Glutamatergic neuron (in vitro differentiated cells): ENCODE measurements at regions not wholly inside any gene's neighbourhood (a gene's known extent, or its start where the extent isn't known, plus 50 kb on each side); places are given as distances from the start of the nearest gene placed in this dataset.

ENCODE experiments used
- DNase-seq: peaks from one replicate; pipeline ENCODE4 v3.0.0; 2022
- H3K27ac Mint-ChIP-seq: one replicate; pipeline ENCODE4 v1.8.0; 2020; ENCODE audit warnings: mild to moderate bottlenecking, mixed read lengths, inconsistent platforms; ENCODE audit not compliant: unreplicated experiment
- H3K27me3 Mint-ChIP-seq: one replicate; pipeline ENCODE4 v1.8.0; 2020; ENCODE audit warnings: mild to moderate bottlenecking, moderate library complexity, mixed read lengths, inconsistent platforms; ENCODE audit not compliant: unreplicated experiment
- H3K36me3 Mint-ChIP-seq: one replicate; pipeline ENCODE4 v1.8.0; 2020; ENCODE audit warnings: mild to moderate bottlenecking, mixed read lengths, inconsistent platforms; ENCODE audit not compliant: unreplicated experiment
- H3K4me1 Mint-ChIP-seq: one replicate; pipeline ENCODE4 v1.8.0; 2020; ENCODE audit warnings: mild to moderate bottlenecking, low read depth, mixed read lengths, inconsistent platforms; ENCODE audit not compliant: unreplicated experiment
- H3K4me3 Mint-ChIP-seq: one replicate; pipeline ENCODE4 v1.8.0; 2020; ENCODE audit warnings: mild to moderate bottlenecking, mixed read lengths, inconsistent platforms; ENCODE audit not compliant: unreplicated experiment
- H3K9me3 Mint-ChIP-seq: one replicate; pipeline ENCODE4 v1.8.0; 2020; ENCODE audit warnings: mild to moderate bottlenecking, moderate library complexity, mixed read lengths, inconsistent platforms; ENCODE audit not compliant: unreplicated experiment
- TF ChIP-seq, protein P1 (sequence below): fragments of 200-600 bp; sonication (generic); IDR thresholded peaks from one replicate; pipeline ENCODE4 v1.5.0; 2021; ENCODE audit not compliant: partially characterized antibody, unreplicated experiment

DNA sequence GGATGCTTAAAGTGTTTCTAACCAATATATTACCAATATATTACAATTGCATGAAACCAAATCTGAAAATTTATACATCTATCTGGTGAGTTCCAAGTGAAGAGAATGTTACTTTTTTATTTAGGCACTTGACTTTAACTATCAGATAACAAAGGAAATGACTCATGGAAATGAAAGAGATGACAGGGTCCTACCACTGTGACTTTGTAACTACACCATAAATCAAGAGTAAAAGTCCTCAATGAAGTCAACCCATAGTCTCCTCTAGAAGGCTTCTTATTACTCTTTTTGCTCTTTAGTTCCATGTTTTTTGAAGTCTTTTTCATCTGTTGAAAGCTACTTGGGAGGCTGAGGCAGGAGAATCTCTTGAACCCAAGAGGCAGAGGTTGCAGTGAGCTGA is 545.0 kb upstream of the PIK3C3 start:
- no peak for DNase-seq
- no peaks in the 10 kb centered on the region for H3K36me3 Mint-ChIP-seq
- H3K27ac Mint-ChIP-seq, result no peak overlapping the region
- H3K27me3 Mint-ChIP-seq, result no peaks in the 10 kb centered on the region
- TF ChIP-seq, protein P1, sequence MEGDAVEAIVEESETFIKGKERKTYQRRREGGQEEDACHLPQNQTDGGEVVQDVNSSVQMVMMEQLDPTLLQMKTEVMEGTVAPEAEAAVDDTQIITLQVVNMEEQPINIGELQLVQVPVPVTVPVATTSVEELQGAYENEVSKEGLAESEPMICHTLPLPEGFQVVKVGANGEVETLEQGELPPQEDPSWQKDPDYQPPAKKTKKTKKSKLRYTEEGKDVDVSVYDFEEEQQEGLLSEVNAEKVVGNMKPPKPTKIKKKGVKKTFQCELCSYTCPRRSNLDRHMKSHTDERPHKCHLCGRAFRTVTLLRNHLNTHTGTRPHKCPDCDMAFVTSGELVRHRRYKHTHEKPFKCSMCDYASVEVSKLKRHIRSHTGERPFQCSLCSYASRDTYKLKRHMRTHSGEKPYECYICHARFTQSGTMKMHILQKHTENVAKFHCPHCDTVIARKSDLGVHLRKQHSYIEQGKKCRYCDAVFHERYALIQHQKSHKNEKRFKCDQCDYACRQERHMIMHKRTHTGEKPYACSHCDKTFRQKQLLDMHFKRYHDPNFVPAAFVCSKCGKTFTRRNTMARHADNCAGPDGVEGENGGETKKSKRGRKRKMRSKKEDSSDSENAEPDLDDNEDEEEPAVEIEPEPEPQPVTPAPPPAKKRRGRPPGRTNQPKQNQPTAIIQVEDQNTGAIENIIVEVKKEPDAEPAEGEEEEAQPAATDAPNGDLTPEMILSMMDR, result no peak
- no peak overlapping the region for H3K4me3 Mint-ChIP-seq
- no peaks in the 10 kb centered on the region for H3K9me3 Mint-ChIP-seq
- no peaks in the 10 kb centered on the region for H3K4me1 Mint-ChIP-seq

DNA sequence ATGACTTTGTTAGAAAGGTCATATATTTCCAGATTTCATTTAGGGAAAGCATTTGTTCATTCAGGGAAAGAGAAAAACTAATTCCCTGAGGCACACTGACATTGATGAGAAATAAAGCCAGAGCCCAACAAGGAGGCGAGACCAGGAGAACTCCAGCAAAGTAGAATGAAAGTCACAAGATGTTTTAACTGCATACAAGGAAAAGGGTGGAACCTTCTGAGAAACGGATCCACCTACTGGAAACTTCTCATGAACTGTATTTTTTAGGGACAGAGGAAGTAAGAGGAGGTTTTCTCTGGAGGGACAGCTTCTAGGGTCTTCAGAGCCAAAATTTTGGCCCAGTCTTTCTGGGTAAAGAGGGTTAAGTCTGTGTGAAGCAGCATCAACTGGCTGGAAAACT is 548.2 kb upstream of the PIK3C3 start:
- no peaks in the 10 kb centered on the region for H3K27me3 Mint-ChIP-seq
- no peak for DNase-seq
- H3K36me3 Mint-ChIP-seq, result no peaks in the 10 kb centered on the region
- H3K9me3 Mint-ChIP-seq, result no peaks in the 10 kb centered on the region
- TF ChIP-seq, protein P1, result no peak
- H3K4me3 Mint-ChIP-seq, result no peak overlapping the region
- H3K27ac Mint-ChIP-seq, result no peak overlapping the region
- H3K4me1 Mint-ChIP-seq, result no peaks in the 10 kb centered on the region

DNA sequence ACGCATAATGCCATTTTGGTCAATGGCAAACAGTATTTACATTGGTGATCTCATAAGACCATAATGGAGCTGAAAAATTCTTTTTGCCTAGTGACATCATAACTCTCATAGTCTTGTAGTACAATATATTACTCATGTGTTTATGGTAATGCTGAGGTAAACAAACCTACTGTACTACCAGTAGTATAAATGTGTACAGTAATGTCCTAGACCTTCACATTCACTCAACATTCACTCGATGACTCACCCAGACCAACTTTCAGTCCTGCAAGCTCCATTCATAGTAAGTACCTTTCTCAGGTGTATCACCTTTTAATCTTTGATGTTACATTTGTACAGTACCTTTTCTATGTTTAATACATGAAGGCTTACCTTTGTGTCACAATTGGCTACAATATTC is 558.2 kb upstream of the PIK3C3 start:
- no peak overlapping the region for H3K27ac Mint-ChIP-seq
- TF ChIP-seq, protein P1, result no peak
- no peaks in the 10 kb centered on the region for H3K4me1 Mint-ChIP-seq
- no peak overlapping the region for H3K4me3 Mint-ChIP-seq
- no peak for DNase-seq
- no peaks in the 10 kb centered on the region for H3K27me3 Mint-ChIP-seq
- H3K9me3 Mint-ChIP-seq, result peaks cover 2% of the 10 kb centered on the region
- H3K36me3 Mint-ChIP-seq, result no peaks in the 10 kb centered on the region

DNA sequence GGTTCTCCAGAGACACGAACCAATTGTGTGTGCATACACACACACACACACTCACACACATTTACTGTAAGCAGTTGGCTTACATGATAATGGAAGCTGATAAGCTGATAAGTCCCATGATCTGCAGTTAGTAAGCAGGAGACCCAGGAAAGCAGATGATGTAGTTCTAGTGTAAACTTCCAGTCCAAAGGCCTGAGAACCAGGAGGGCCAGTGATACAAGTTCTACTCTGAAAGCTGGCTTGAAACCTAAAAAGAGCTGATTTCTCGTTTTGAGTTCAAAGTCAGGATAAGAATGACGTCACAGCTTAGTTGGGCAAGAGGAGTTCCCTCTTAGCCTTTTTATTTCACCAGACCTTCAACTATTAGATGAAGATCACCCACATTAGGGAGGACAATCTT is 558.8 kb upstream of the PIK3C3 start:
- Mint-ChIP-seq H3K9me3 (peaks cover 2% of the 10 kb centered on the region), H3K27ac (no peak overlapping the region), H3K36me3 (no peaks in the 10 kb centered on the region), H3K4me1 (peaks cover 6% of the 10 kb centered on the region), H3K4me3 (no peak overlapping the region), H3K27me3 (peaks cover 2% of the 10 kb centered on the region)
- TF ChIP-seq, protein P1, result no peak
- DNase-seq, result no peak

DNA sequence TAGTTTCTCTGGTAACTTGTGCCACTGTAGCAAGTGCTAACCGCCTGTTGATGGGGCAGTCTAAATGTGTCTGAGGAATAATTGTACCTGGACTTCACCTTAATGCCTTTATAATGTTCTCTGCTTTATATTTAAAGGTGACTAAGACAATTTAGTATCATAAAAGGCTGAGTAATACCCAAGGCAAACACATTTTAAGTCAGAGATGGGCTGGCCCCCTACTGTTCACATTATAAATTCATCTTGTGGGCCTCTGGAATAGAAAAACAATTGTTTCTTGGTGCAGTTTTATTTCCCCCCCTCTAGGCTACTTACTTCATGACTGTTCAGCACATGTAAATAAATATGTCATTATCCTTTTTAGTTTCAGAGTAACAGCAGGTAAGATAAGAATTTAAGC is 559.3 kb upstream of the PIK3C3 start:
- TF ChIP-seq, protein P1, result no peak
- no peak overlapping the region for H3K27ac Mint-ChIP-seq
- peaks cover 2% of the 10 kb centered on the region for H3K27me3 Mint-ChIP-seq
- no peaks in the 10 kb centered on the region for H3K36me3 Mint-ChIP-seq
- H3K4me1 Mint-ChIP-seq, result peaks cover 9% of the 10 kb centered on the region
- DNase-seq, result no peak
- peaks cover 2% of the 10 kb centered on the region for H3K9me3 Mint-ChIP-seq
- no peak overlapping the region for H3K4me3 Mint-ChIP-seq
